Endothelial cell of umbilical vein (primary cell): ENCODE measurements at regions not wholly inside any gene's neighbourhood (a gene's known extent, or its start where the extent isn't known, plus 50 kb on each side); places are given as distances from the start of the nearest gene placed in this dataset.
"Not testable (repeated sequence)": the region's sequence is repeated elsewhere in the genome, so short reads cannot be mapped to it uniquely, and the experiment has no call there.

ENCODE experiments used
- EZH2 ChIP-seq: IDR thresholded peaks from 2 replicates; pipeline ENCODE4 v1.6.1; 2012; ENCODE audit warnings: borderline replicate concordance, low read depth, mild to moderate bottlenecking, moderate library complexity, low read length, inconsistent platforms; ENCODE audit not compliant: severe bottlenecking
- JUN ChIP-seq: IDR thresholded peaks from 2 replicates; pipeline ENCODE4 v1.6.1; 2011; ENCODE audit warnings: borderline replicate concordance, low read depth; ENCODE audit not compliant: insufficient read length, insufficient read depth
- MAX ChIP-seq: IDR thresholded peaks from 2 replicates; pipeline ENCODE4 v1.6.1; 2011; ENCODE audit not compliant: insufficient read depth, insufficient read length
- MYC ChIP-seq: IDR thresholded peaks from one replicate; pipeline ENCODE4 v1.6.1; 2011; ENCODE audit warnings: mild to moderate bottlenecking, low read depth, low read length
- POLR2A ChIP-seq: IDR thresholded peaks from 2 replicates; pipeline ENCODE4 v1.6.1; 2012; ENCODE audit warnings: low read depth, mild to moderate bottlenecking, control low read depth, low read length
- POLR2AphosphoS5 ChIP-seq: IDR thresholded peaks from 2 replicates; pipeline ENCODE4 v1.6.1; 2012; ENCODE audit warnings: low read depth, mild to moderate bottlenecking, control low read depth, low read length, moderate library complexity; ENCODE audit not compliant: insufficient read depth
- TF ChIP-seq, protein P1 (sequence below), 2 donors: IDR thresholded peaks; 1 replicate in 1 of 2; 2 replicates in 1 of 2; pipeline ENCODE4 v1.5.1; 2011; ENCODE audit warnings: low read length in 2 of 2, mild to moderate bottlenecking in 2 of 2, moderate library complexity in 2 of 2, control low read depth in 1 of 2, inconsistent platforms in 1 of 2, low read depth in 1 of 2; ENCODE audit not compliant: insufficient read depth in 1 of 2; ENCODE audit errors: extremely low read depth in 1 of 2

- TF ChIP-seq, protein P1, sequence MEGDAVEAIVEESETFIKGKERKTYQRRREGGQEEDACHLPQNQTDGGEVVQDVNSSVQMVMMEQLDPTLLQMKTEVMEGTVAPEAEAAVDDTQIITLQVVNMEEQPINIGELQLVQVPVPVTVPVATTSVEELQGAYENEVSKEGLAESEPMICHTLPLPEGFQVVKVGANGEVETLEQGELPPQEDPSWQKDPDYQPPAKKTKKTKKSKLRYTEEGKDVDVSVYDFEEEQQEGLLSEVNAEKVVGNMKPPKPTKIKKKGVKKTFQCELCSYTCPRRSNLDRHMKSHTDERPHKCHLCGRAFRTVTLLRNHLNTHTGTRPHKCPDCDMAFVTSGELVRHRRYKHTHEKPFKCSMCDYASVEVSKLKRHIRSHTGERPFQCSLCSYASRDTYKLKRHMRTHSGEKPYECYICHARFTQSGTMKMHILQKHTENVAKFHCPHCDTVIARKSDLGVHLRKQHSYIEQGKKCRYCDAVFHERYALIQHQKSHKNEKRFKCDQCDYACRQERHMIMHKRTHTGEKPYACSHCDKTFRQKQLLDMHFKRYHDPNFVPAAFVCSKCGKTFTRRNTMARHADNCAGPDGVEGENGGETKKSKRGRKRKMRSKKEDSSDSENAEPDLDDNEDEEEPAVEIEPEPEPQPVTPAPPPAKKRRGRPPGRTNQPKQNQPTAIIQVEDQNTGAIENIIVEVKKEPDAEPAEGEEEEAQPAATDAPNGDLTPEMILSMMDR (IDR thresholded peaks at IDR 0.05; ENCODE audit: extremely low read depth in 1 of 2, insufficient read depth in 1 of 2, low read depth in 1 of 2, low read length in 2 of 2) = not testable (repeated sequence)
- TF ChIP-seq POLR2A, EZH2, POLR2AphosphoS5, MAX, JUN, MYC: not testable (repeated sequence)
Observed at GRCh38 chr4:167896260-167896659, 196.1 kb upstream of the ANXA10 start.
